Activated naive CD8-positive, alpha-beta T cell (primary cell): ENCODE measurements at regions not wholly inside any gene's neighbourhood (a gene's known extent, or its start where the extent isn't known, plus 50 kb on each side); places are given as distances from the start of the nearest gene placed in this dataset.
"Not testable (repeated sequence)": the region's sequence is repeated elsewhere in the genome, so short reads cannot be mapped to it uniquely, and the experiment has no call there.

Experiments
- H3K27ac Mint-ChIP-seq: one replicate; pipeline ENCODE4 v1.8.0; 2021; ENCODE audit warnings: mixed read lengths
- H3K27me3 Mint-ChIP-seq: one replicate; pipeline ENCODE4 v1.8.0; 2021; ENCODE audit warnings: mixed read lengths
- H3K36me3 Mint-ChIP-seq: one replicate; pipeline ENCODE4 v1.8.0; 2021; ENCODE audit warnings: mixed read lengths
- H3K4me1 Mint-ChIP-seq: one replicate; pipeline ENCODE4 v1.8.0; 2021; ENCODE audit warnings: low read depth, mixed read lengths
- H3K4me3 Mint-ChIP-seq: one replicate; pipeline ENCODE4 v1.8.0; 2021; ENCODE audit warnings: mild to moderate bottlenecking, mixed read lengths
- H3K9me3 Mint-ChIP-seq: one replicate; pipeline ENCODE4 v1.8.0; 2021; ENCODE audit warnings: low read depth, mixed read lengths

DNA sequence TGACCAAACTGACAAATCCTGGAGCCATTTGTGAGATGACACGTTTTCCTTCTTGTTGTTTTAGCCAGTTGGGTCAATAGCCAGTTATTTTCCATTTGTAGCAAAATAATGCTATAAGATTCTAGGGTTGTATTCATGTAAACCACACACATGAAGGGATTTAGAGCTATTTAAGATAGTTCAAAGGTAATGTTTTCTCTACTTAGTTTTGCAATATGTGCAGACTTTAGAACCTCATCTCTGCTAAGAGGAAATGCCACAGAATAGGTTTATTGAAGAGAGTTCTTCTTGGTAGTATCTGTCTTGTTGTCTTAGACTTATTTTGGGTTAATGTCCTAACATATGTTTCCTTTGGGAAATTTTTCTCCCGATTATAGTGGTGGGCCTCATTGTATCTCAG is 213.5 kb upstream of the RIMS1 start:
- Mint-ChIP-seq H3K9me3 (no peaks in the 10 kb centered on the region), H3K27ac (no peak overlapping the region), H3K4me3 (no peak overlapping the region), H3K36me3 (no peaks in the 10 kb centered on the region), H3K4me1 (no peaks in the 10 kb centered on the region), H3K27me3 (no peaks in the 10 kb centered on the region)

DNA sequence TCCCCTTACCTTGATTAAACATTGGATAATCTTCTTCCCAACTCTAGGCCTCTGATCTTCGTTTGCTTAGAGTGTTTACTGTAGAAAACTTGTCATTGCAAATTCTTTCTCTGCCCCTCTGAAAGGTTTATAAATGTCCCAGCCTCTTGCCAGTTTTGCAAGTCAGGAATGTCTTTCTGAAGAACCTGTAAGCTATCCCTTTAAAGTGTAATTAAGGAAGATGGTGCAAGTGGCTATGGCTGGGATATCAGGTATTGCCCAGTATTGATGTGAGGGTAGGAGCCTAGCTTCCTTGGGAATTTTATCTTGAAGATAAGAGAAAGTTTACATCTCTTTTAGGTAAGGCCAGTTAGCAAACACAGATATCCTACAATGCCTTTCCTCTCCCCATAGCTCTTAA is 211.0 kb upstream of the RIMS1 start:
- Mint-ChIP-seq H3K4me3 (no peak overlapping the region), H3K36me3 (no peaks in the 10 kb centered on the region), H3K9me3 (no peaks in the 10 kb centered on the region), H3K27ac (no peak overlapping the region), H3K4me1 (no peaks in the 10 kb centered on the region), H3K27me3 (peaks cover under 1% of the 10 kb centered on the region)

DNA sequence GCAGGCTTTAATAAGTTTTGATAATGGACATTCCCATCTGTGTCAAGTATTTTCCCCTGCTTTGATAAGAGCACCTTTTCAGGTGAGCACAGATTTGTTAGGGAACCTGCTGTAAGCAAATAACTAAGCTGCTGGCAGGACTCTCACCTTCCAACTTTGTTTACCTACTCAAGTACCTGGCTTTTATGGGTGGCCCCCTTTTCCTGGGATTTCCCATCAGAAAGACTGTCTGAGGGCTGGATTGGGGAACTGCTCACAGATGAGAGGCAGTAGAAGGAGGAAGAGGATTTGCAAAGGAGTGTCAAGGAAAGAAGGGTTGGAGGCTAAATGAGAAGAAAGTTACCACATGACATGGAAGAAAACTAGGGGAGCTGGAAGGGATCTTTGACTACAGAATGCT is 210.1 kb upstream of the RIMS1 start:
- no peak overlapping the region for H3K27ac Mint-ChIP-seq
- H3K36me3 Mint-ChIP-seq = no peaks in the 10 kb centered on the region

DNA sequence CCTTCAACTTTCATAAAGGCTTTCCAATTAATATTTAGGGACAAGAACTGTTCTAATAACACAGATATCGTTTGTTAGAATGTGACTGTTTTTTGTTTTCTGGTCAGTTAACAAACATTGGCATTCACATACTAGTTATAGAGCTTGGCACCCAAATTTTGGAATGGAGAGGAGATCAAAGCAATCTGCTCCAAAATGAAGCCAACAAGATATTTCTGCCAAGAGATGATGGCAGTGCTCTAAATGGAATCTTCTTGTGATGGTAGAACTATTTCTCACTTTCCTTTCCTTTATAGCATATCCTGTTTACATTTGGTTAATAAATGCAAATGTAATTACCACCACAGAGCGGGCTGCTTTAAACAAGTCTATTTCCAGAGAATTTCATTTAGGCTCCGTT is 208.3 kb upstream of the RIMS1 start:
- Mint-ChIP-seq H3K4me3 (no peak overlapping the region), H3K27me3 (peaks cover 1% of the 10 kb centered on the region), H3K4me1 (no peaks in the 10 kb centered on the region), H3K36me3 (no peaks in the 10 kb centered on the region), H3K9me3 (no peaks in the 10 kb centered on the region), H3K27ac (no peak overlapping the region)

More for the DNA sequence above, 210.1 kb upstream of the RIMS1 start:
- Mint-ChIP-seq H3K4me1 (no peaks in the 10 kb centered on the region), H3K9me3 (no peaks in the 10 kb centered on the region), H3K4me3 (no peak overlapping the region), H3K27me3 (peaks cover 1% of the 10 kb centered on the region)

DNA sequence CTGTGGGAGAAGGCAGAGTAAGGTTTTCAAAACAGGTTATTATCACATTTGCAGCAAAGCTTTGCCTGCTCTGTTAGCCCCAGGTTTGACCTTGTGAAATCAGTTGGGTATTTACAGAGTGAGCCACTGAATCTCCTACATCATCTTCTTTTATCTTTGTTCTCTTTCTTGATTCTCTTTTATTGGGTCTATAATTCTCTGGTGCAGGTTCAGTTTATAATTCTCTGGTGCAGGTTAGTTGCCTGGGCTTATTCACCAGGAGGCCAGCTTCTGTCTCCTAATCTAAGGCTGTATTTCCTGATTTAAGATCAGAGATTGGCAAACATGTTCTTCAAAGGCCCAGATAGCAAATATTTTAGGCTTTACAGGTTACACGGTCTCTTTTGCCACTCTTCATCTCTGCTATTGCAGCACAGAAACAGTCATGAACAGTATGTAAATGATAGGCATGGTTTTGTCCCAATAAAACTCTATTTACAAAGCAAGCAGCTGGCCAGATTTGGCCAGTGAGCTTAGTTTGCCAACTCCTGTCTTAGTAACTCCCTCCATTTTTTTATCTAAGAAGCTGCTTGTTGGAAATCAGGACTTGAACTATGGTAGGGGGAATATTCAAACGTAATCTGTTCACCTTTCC is 205.0 kb upstream of the RIMS1 start:
- H3K4me3 Mint-ChIP-seq = no peak overlapping the region

DNA sequence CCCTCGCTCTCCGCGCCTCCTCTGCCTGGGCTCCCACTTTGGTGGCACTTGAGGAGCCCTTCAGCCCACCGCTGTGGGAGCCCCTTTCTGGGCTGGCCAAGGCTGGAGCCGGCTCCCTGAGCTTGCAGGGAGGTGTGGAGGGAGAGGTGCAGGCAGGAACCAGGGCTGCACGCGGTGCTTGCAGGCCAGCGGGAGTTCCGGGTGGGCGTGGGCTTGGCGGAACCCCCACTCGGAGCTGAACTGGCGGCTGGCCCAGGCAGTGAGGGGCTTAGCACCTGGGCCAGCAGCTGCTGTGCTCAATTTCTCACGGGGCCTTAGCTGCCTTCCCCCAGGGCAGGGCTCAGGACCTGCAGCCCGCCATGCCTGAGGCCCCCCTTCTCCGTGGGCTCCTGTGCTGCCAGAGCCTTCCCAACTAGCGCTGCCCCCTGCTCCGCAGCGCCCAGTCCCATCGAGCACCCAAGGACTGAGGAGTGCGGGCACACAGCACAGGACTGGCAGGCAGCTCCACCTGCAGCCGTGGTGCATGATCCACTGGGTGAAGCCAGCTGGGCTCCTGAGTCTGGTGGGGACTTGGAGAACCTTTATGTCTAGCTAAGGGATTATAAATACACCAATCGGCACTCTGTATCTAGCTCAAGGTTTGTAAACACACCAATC is 200.2 kb upstream of the RIMS1 start:
- H3K4me3 Mint-ChIP-seq, H3K4me1 Mint-ChIP-seq, H3K36me3 Mint-ChIP-seq, H3K27ac Mint-ChIP-seq, H3K27me3 Mint-ChIP-seq, H3K9me3 Mint-ChIP-seq: not testable (repeated sequence)

More for the DNA sequence above, 205.0 kb upstream of the RIMS1 start:
- Mint-ChIP-seq H3K27me3 (peaks cover 1% of the 10 kb centered on the region), H3K9me3 (no peaks in the 10 kb centered on the region), H3K4me1 (no peaks in the 10 kb centered on the region), H3K36me3 (no peaks in the 10 kb centered on the region), H3K27ac (no peak overlapping the region)

DNA sequence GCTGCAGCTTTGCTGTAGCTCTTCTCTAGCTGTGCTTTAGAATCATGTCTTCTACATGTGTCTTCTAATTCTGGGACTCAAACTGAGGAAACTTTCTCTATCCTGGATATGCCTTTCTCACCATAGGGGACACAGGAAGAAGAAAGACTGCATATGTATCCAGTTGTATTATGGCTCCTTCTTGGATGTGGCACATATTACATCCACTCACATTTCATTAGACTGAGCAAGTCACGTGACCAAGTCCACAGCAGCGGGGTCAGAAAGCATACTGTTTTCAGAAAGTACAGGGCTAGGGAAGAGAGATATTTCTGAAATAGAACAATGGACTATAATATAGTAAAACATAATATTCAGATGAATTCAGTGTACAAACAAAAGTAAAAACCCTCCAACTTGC is 187.6 kb upstream of the RIMS1 start:
- no peaks in the 10 kb centered on the region for H3K4me1 Mint-ChIP-seq
- no peaks in the 10 kb centered on the region for H3K27me3 Mint-ChIP-seq
- H3K27ac Mint-ChIP-seq = no peak overlapping the region
- no peak overlapping the region for H3K4me3 Mint-ChIP-seq
- H3K36me3 Mint-ChIP-seq = no peaks in the 10 kb centered on the region
- no peaks in the 10 kb centered on the region for H3K9me3 Mint-ChIP-seq

DNA sequence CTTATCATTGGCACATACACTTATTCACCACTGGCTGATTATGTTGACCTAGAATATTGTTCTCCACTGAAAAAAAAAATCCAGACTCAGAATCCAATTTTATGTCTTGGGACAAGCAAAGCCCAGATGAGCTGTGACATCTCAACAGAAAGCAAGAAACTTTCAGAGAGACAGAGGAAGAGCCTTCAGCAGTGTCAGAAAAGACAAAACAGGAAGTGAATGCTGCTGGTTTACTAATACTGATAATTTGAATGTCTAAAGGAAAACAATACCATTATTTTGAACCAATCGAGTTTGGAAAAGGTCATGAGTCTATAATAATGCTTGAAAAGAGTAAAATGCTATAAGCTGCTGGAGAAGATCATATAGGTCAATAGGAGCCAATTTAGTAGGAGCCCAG is 179.8 kb upstream of the RIMS1 start:
- no peaks in the 10 kb centered on the region for H3K4me1 Mint-ChIP-seq
- H3K36me3 Mint-ChIP-seq = no peaks in the 10 kb centered on the region
- H3K27ac Mint-ChIP-seq = no peak overlapping the region
- no peak overlapping the region for H3K4me3 Mint-ChIP-seq
- no peaks in the 10 kb centered on the region for H3K27me3 Mint-ChIP-seq
- no peaks in the 10 kb centered on the region for H3K9me3 Mint-ChIP-seq

DNA sequence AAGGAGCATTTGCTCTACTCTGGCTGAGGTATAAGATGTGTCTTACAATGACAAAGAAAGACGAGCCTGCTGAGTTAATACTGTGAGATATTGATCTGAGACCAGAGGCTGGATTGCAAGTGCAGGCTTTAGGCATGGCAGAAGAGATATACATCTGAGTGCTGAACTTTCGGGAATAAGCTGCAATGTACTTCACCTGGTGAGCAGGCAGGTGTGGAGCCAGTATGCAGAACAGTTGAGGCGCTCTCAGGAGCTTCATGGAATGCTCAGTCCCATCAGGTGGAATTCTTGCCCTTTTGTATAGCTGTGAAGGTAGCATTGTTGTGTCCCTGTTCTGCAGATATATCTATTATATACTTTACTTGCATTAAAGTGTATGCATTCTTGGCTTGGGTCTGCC is 179.3 kb upstream of the RIMS1 start:
- Mint-ChIP-seq H3K27ac (no peak overlapping the region), H3K4me1 (no peaks in the 10 kb centered on the region), H3K27me3 (no peaks in the 10 kb centered on the region), H3K9me3 (no peaks in the 10 kb centered on the region), H3K4me3 (no peak overlapping the region), H3K36me3 (no peaks in the 10 kb centered on the region)

DNA sequence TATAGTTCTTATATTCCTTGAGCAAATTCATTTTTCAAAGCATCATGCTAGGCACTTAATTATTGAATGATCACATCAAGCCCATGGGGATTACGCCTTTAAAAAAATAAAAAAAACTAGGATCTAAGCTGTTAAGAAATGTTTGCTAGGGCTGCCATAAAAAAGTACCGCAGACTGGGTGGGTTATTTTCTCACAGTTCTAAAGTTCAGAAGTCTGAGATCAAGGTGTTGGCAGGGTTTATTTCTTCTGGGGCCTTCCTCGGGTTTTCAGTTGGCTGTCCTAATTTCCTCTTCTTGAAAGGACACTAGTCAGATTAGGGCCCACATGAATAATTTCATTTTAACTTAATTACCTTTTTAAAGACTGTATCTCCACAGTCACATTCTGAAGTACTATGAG is 165.6 kb upstream of the RIMS1 start:
- H3K9me3 Mint-ChIP-seq = peaks cover 7% of the 10 kb centered on the region
- H3K27ac Mint-ChIP-seq = no peak overlapping the region
- no peak overlapping the region for H3K4me3 Mint-ChIP-seq
- no peaks in the 10 kb centered on the region for H3K27me3 Mint-ChIP-seq
- no peaks in the 10 kb centered on the region for H3K4me1 Mint-ChIP-seq
- no peaks in the 10 kb centered on the region for H3K36me3 Mint-ChIP-seq

DNA sequence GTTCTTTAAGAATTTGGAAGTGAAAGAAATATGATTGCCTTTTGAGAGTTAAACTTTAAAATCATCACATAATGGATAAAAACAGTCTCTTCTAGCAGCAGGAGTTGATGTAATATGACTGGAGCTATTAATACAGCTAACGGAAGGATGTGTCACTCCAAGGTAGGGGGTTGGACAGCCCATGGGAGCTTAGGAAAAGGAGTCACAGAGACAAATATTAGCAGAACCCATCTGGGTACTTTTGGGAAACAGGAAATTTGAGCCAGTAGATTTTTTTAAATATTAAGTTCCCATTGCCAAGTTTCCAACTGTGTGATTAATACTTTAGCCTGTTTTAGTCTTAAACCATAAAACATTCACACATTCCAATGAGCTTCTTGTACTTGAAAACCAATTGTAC is 164.7 kb upstream of the RIMS1 start:
- no peaks in the 10 kb centered on the region for H3K27me3 Mint-ChIP-seq
- H3K27ac Mint-ChIP-seq = no peak overlapping the region
- no peaks in the 10 kb centered on the region for H3K4me1 Mint-ChIP-seq
- no peaks in the 10 kb centered on the region for H3K36me3 Mint-ChIP-seq
- H3K4me3 Mint-ChIP-seq = no peak overlapping the region
- H3K9me3 Mint-ChIP-seq = peaks cover 7% of the 10 kb centered on the region

DNA sequence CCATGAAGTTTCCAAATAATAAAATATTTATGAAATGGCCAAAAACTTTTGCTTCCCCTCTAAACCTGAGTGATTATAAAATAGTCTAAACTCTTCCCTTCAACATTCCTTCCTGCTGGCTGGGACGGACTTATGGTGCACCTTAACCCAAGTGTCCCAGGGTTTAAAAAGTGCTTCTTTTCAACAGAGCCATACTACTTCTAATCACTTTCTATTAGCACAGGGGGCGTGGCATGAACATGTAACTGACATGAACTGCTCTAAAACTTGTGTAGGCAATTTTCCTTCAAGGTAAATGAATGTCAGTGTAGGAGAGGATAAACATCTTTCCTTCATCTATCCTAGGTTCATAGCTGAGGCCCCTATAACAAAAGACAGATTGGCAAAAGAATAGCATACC is 163.6 kb upstream of the RIMS1 start:
- no peak overlapping the region for H3K27ac Mint-ChIP-seq
- no peaks in the 10 kb centered on the region for H3K27me3 Mint-ChIP-seq
- H3K9me3 Mint-ChIP-seq = peaks cover 7% of the 10 kb centered on the region
- no peaks in the 10 kb centered on the region for H3K4me1 Mint-ChIP-seq
- H3K36me3 Mint-ChIP-seq = no peaks in the 10 kb centered on the region
- no peak overlapping the region for H3K4me3 Mint-ChIP-seq

DNA sequence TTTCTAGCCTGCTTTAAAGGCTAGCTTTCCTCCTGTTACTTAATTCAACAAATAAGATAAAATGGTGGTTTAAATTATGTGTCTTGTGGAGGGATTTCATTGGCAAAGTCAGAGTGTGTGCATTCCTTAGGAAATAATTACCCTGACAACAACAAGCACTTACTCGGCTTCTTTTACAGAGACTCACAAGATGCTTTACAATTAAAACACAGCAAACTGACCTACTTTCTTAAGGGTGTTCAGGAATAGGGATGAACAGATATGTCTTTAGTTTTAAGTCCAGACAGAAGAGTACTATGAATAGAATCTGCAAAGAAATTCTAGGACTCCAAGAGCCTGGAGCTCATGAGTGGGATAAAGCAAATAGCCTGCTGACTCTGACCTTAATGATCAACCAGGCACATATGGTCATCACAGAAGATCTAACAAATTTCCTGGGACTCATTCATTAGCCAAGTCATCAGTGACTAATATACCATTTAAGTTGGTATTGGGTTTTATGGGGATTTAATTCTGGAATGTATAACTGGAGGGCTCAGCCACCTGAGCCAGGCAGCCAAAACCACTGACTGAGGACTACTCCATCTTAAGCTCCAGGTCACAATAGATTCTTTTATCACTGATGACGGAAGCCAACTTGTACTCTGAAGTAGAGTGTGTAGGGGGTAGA is 161.8 kb upstream of the RIMS1 start:
- Mint-ChIP-seq H3K4me1 (no peaks in the 10 kb centered on the region), H3K36me3 (no peaks in the 10 kb centered on the region), H3K27me3 (no peaks in the 10 kb centered on the region), H3K27ac (no peak overlapping the region), H3K9me3 (peaks cover 7% of the 10 kb centered on the region), H3K4me3 (no peak overlapping the region)

DNA sequence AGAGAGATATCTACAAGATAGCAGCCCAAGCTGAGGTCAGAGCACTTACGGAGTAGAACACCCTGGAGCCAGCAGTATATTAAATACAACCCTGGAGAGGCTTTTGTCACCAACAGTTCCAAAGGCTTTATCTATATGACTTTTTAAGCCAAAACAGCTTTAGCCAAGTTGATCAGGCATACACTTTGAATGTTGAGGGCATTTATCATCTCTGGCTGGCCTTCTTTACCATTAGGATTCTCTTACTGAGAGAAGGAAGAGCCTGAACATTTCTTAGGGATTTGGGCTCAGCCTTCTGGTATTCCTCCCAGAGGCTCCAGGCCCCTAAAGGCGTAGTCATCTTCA is 161.3 kb upstream of the RIMS1 start:
- H3K36me3 Mint-ChIP-seq = no peaks in the 10 kb centered on the region
- H3K27ac Mint-ChIP-seq = no peak overlapping the region
- H3K4me3 Mint-ChIP-seq = no peak overlapping the region
- H3K9me3 Mint-ChIP-seq = peaks cover 7% of the 10 kb centered on the region
- no peaks in the 10 kb centered on the region for H3K27me3 Mint-ChIP-seq
- no peaks in the 10 kb centered on the region for H3K4me1 Mint-ChIP-seq

DNA sequence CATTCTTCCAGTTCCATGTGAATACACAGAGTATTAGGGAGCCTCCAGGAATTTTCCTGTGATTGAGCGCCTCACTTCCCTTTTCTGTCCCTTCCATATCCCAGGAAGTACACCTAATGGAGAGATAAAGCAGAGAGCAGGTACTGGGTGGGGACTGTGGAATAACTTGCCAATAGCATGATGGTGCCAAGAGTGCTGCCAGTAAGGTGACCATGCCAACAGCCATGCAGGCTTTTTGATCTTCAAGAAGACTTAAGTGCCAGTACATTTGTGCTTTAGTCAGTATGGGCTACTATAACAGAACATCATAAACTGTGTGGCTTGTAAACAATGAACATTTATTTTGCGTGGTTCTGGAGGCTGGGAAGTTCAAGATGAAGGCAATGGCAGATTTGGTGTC is 160.2 kb upstream of the RIMS1 start:
- Mint-ChIP-seq H3K36me3 (no peaks in the 10 kb centered on the region), H3K27ac (no peak overlapping the region), H3K9me3 (peaks cover 7% of the 10 kb centered on the region), H3K27me3 (no peaks in the 10 kb centered on the region), H3K4me1 (no peaks in the 10 kb centered on the region), H3K4me3 (no peak overlapping the region)
